Activated CD4-positive, alpha-beta T cell treated with anti-CD3 and anti-CD28 coated beads, Interleukin-2, amount 50 U/mL, for 16 hours (primary cell): ENCODE measurements at regions not wholly inside any gene's neighbourhood (a gene's known extent, or its start where the extent isn't known, plus 50 kb on each side); places are given as distances from the start of the nearest gene placed in this dataset.
A peak's percentile ranks its signal among the peaks of the same experiment; 100 is the strongest.
"Not testable (repeated sequence)": the region's sequence is repeated elsewhere in the genome, so short reads cannot be mapped to it uniquely, and the experiment has no call there.

Source experiments
- DNase-seq: peaks from one replicate; pipeline ENCODE4 v3.0.0-alpha.2; 2020

DNA sequence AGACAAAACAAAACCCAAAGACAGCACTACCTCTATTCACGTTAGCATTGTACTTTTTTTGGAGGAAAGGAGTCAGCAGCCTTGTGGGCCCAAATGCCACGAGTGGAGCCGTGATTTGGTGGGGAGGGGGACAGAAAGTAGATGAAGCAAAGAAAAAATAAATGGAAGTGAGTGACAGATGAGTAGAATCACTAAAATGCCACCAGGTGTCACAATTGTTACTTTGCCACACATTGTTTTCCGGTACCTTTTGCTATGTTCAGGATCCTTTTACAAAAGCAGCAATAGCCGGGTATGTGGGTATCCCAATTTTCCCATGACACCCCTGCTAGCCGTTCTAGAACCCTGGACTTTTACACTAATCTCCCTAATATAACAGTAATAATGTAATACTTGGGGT lies 85.0 kb upstream of the AK4 start:
- no peak for DNase-seq

DNA sequence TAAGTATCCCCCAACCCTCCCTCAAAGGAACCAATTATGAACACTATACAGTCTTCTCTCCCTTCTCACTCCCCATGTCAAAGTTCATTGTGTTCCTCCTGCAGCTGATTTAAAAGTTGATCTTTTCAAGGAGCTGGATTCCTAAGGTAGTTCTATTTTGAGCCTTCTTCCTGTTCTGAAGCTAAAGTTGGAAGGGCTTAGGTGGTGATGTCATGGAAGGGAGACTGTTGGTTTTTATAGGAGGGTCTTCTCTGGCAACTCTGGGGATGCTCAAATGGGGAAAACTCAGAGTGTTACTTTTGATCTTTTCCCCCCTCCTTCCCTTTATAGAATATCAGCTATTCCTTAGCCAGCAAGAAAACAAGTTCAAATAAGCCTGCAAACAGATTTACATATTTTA lies 83.0 kb upstream of the AK4 start:
- DNase-seq = no peak

- no peak for DNase-seq
Measured at GRCh38 chr1:65065524-65066418, 82.2 kb upstream of the AK4 start.

DNA sequence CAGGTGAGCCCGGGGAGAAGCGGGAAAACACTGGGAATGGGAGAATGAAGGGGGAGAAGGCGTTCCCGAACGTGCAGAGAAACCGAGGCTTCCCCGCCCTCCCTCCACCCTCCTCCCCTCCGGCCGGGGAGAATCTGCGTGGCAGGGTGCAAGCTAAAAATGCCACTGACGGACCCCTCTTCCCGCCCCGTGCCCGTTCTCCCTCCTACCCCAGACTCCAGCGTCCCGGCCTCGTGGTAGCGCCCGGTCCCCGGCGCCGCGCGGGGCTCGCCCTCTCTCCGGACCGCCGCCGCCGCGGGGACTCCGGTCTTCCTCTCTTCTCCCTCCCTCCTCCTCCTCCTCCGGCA lies 81.6 kb upstream of the AK4 start:
- DNase-seq = no peak

GRCh38 chr1:65066766-65067490 lies 81.1 kb upstream of the AK4 start:
- peak; percentile 62 for DNase-seq

DNA sequence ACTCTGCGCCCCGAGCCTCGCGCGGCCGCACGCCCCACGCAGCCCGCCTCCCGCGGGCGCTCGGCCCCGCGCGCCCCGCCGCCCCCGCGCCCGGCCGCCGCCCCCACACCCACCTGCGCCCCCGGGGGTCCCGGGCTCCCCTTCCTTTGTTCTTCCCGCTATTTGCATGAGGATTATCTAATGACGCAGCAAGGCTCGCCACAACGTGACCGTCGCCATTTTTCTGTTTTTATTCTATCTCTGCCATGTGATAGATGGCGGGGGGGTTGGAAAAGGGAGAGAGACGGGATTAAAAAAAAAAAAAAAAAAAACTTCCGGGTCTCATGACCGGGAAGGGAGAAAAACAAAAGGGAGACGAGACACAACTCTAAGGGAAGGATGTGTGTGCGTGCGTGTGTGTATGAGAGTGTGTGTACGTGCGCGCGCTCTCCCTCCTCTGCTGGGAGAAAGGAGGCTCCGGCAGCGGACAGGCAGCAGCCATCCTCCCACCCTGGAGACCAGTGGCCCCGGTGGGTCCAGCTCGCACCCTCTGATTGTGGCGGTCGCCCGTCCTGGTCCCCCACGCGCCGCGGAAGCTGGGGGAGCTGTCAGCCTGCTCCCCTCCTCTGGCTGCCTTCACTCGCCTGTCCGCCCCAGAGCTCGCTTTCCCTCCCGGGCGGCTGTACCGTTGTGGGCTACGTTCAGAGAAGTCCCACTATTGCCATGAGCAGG lies 80.4 kb upstream of the AK4 start:
- DNase-seq = peak; percentile 54

DNA sequence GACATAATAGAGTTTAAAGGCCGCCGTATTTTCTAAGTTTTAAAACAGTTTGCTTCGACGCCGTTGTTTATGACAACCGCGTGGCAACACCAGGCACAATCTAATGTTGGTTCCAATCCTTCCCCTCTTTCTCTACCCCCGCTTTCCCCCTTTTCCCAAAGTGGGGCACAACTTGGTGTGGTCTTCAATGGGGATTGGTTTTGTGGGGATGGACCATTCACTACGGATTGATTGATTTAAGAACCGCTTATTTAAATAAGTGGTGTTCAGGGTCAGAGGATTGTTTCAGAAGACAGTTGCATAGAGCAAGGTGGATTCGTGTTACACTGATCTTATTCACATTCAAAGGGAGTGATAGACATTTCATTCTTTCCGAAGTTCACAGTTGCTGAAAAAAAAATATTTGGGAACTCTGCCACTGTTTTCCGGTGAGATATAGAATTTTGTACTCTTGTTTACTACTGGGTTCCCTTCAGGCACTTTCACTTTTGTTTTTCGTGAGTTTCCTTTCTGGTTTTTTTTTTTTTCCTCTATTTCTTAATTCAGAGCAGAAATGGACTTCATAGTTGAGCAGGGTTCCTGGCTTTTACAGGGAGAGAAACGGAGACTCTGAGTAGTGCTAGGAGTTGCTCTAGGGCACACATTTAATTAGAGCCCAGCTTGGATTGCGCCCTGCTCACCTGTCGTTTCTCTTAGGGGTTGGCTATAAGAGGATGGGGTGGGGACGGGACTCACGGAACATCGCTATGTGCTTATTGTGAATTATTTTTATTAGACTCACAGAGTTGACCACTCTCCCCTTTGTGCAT lies 79.6 kb upstream of the AK4 start:
- peak; percentile 25 for DNase-seq

DNA sequence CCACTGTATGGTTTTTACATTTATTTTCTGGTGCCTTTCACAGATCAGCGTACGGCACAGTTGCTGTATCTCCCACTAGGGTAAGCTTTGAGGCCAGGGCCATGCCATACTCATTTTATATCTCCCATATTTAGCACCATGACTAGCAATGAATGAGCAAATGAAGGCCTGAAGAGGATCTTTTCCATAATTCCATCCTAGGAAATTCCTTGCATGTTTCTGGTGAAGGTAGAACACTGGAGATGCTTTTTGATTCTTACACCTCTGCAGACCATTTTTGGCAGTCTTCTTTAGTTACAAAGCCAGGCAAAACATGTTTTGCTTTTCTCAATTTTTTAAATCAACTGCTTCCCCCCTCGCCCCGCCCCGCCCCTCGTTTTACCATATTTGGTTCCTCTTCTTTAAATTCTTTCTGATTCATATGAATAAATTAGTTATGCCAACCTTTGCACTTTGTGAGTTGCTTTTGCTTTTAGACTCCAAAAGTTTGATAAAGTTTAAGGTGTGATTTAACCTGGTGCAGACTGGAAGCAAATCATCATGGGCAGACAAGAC lies 78.9 kb upstream of the AK4 start:
- no peak for DNase-seq

- DNase-seq = no peak
Measured at GRCh38 chr1:65072845-65073244, 75.2 kb upstream of the AK4 start.

GRCh38 chr1:65075123-65075976 lies 72.7 kb upstream of the AK4 start:
- DNase-seq = peak; percentile 68

GRCh38 chr1:65077369-65077768 lies 70.6 kb upstream of the AK4 start:
- DNase-seq = no peak

- no peak for DNase-seq
Measured at GRCh38 chr1:65079941-65080340, 68.1 kb upstream of the AK4 start.

- no peak for DNase-seq
Measured at GRCh38 chr1:65082346-65083040, 65.5 kb upstream of the AK4 start.

DNA sequence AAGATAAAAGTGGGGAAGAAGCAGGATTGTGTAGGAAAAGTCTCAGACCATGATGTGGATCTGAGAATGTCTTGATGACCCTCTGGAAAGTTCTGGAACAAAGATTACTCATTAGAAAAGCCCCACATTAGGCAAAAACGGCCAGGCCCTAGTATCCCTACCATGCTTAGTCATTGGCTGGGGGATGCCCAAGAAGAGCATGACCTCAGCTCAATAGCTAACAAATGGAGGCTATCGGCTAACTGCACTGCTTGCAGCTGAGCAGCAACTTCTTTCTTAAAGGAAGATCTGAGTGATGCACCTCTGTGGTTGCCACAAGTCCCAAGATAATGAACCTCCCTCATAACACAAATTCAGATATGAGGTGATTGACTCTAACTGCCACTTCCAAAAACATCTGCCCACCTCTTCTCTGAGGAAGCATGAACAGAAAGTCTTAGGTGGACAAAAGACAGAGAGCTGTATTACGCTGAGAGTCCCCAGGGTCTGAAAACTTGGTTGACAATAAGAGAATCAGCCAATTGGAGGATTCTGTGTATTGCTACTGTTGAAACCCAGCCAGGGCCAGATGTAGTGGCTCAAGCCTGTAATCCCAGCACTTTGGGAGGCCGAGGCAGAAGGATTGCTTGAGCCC lies 64.6 kb upstream of the AK4 start:
- DNase-seq = no peak

GRCh38 chr1:65084066-65084465 lies 63.9 kb upstream of the AK4 start:
- no peak for DNase-seq

- DNase-seq = not testable (repeated sequence)
Measured at GRCh38 chr1:65087519-65087918, 60.5 kb upstream of the AK4 start.

DNA sequence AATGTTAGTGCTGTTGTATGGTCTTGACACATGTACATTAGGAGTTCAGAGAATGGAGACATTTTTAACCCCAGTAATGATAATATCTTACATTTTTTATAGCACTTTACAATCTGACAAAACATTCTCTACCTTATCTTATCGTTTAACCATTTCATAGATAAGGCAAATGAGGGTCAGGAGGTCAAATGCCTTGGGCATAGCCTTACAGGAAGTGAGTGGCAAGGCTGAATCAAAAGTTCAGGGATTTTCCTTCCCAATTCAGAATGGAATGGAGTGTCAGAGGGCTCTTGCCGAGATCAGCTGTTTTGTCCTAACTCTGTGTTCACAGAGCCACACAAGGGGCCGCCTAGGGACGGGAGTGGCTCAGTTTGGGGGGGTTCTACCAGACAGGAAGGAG lies 57.6 kb upstream of the AK4 start:
- no peak for DNase-seq

DNA sequence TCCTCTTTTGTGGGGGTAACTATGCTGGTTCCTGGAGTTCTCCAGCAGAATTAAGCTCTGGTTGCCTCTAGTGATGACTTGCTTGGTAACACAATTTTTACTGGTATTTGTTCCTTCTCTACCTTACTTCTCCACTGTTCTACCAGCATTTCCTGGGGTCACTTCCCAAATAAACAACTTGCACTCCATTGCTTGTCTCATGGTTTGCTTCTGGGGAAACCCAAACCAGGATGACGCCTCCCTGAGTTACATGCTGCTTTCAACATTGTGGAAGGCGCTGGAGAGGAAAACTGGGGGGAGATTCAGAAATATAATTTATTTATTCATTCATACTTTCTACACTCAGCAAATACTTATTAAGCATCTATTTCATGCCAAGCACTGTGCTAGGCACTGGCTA lies 55.3 kb upstream of the AK4 start:
- DNase-seq = no peak

DNA sequence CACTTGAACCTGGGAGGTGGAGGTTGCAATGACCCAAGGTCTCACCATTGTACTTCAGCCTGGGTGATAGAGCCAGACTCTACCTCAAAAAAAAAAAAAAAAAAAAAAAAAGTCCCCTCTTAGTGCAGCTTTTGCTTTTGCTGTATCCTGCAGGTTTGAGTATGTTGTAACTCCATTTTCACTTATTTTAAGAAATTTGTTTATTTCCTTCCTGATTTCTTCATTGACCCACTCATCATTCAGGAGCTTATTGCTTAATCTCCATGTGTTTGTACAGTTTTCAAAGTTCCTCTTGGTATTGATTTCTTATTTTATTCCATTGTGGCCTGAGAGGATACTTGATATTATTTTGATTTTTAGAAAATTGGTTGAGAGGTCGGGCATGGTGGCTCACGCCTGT lies 50.9 kb upstream of the AK4 start:
- no peak for DNase-seq
